Activated CD4-positive, alpha-beta T cell treated with anti-CD3 and anti-CD28 coated beads for 36 hours (primary cell): ENCODE measurements at regions not wholly inside any gene's neighbourhood (a gene's known extent, or its start where the extent isn't known, plus 50 kb on each side); places are given as distances from the start of the nearest gene placed in this dataset.
"Not testable (repeated sequence)": the region's sequence is repeated elsewhere in the genome, so short reads cannot be mapped to it uniquely, and the experiment has no call there.

ENCODE experiments used
- ATAC-seq: fragments of 200-7000 bp; cut with Tn5 transposase; one replicate; pipeline ENCODE4 v1.10.0; 2021; ENCODE audit warnings: mild to moderate bottlenecking, moderate library complexity
- CTCF ChIA-PET: fragments of 350-600 bp; sonication (Branson Sonifier 250); formaldehyde crosslinking; loops from one replicate; lab custom pipeline; 2021; ENCODE audit warnings: antibody characterized with exemption; lab: Charles Lee
- POLR2A ChIA-PET: fragments of 350-600 bp; sonication (Branson Sonifier 250); formaldehyde crosslinking; loops from one replicate; lab custom pipeline; 2021; ENCODE audit warnings: antibody characterized with exemption, inconsistent platforms; lab: Charles Lee
- DNase-seq: peaks from one replicate; pipeline ENCODE4 v3.0.0-alpha.2; 2020
- H3K27ac Mint-ChIP-seq: one replicate; pipeline ENCODE4 v1.8.0; 2021; ENCODE audit warnings: mixed read lengths
- H3K27me3 Mint-ChIP-seq: one replicate; pipeline ENCODE4 v1.8.0; 2021; ENCODE audit warnings: mixed read lengths
- H3K36me3 Mint-ChIP-seq: one replicate; pipeline ENCODE4 v1.8.0; 2021; ENCODE audit warnings: low read depth, mixed read lengths
- H3K4me1 Mint-ChIP-seq: one replicate; pipeline ENCODE4 v1.8.0; 2021; ENCODE audit warnings: mixed read lengths
- H3K4me3 Mint-ChIP-seq: one replicate; pipeline ENCODE4 v1.8.0; 2021; ENCODE audit warnings: mild to moderate bottlenecking, moderate library complexity, mixed read lengths
- H3K9me3 Mint-ChIP-seq: one replicate; pipeline ENCODE4 v1.8.0; 2021; ENCODE audit warnings: low read depth, mixed read lengths
- intact Hi-C, 2 experiments: fragments of 100-400 bp; cut with DNase I in 1 of 2; cut with micrococcal nuclease in 1 of 2; formaldehyde crosslinking; loops; one replicate each; pipeline versions ENCODE4 v1.14.2 to v1.15.1; 2022 to 2024; cut with DNase I, micrococcal nuclease

DNA sequence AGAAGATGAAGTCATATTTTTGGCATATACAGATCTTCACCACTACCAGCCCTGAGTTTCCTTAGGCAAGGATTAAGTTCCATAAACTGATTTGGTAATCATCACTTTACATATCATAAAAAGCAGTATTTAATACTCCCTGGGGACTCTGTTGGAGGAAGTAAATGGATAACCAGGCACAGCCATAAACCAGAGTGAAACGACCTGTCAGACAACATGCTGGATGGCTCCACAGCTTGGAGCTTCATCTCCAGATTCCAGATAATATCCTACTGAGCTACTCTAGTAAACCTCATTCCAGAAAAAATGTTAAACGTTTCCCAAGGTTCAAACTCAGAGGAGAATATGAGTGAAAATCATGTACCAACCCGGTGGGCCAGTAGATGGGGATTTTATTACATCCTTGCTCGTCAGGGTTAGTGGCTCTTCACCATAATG is 109.2 kb downstream of the BASP1 start:
- Mint-ChIP-seq H3K36me3 (no peaks in the 10 kb centered on the region), H3K27ac (no peak overlapping the region), H3K27me3 (no peaks in the 10 kb centered on the region), H3K4me3 (no peak overlapping the region), H3K4me1 (no peaks in the 10 kb centered on the region), H3K9me3 (peaks cover 3% of the 10 kb centered on the region)
- intact Hi-C loops, result no loop called here
- ATAC-seq (no peak), DNase-seq (no peak)
- ChIA-PET POLR2A (no interaction called here), CTCF (no interaction called here)

DNA sequence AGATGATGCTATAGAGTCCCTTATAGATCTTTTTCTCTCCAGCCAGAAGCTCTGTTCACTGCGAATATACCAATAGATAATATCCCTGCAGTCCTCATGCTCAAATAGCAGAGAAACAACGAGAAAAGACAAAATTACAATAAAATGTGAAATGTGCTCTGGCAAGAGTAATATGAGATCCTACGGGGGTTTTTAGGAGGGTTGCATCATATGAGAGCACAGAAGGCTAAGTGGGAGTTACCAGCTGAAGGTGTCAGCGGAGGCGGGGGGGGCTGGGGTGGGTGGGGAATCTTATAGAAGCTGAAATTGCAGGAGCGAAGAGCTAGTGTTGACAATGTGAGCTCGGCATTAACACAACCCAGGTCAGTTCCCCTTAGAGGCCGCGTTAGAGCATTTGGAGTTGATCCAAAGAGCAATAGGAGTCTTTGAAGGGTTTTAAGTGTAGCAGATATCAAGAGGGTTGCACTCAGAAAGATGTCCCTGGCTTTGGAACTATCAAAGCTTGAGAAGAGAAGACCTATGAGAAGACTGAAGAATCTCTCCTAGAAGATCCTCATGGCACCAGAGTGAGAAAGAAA is 109.7 kb downstream of the BASP1 start:
- ChIA-PET POLR2A (no interaction called here), CTCF (no interaction called here)
- Mint-ChIP-seq H3K9me3 (peaks cover 3% of the 10 kb centered on the region), H3K4me3 (no peak overlapping the region), H3K27ac (no peak overlapping the region), H3K4me1 (no peaks in the 10 kb centered on the region), H3K36me3 (no peaks in the 10 kb centered on the region), H3K27me3 (no peaks in the 10 kb centered on the region)
- ATAC-seq, result no peak
- DNase-seq, result no peak
- intact Hi-C loops, result no loop called here

DNA sequence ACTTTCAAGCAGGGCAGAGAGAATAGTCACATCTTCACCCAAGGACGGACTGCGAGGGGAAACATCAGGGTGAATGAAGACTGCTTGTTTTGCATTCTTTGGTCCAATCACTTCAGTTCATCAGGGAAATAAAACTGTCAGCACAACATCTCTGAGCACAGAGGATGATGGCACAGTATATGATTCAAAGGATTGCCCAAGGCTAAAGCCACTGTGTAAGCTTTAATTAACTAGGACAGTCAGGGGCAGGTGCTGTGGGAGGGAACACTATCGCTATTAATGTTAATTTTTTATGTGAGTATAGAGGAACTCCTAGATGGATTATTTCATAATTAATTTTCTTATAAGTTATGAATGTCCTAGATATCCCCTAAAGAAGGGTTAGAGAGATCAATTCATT is 112.1 kb downstream of the BASP1 start:
- Mint-ChIP-seq H3K27me3 (no peaks in the 10 kb centered on the region), H3K4me1 (no peaks in the 10 kb centered on the region), H3K27ac (no peak overlapping the region), H3K9me3 (peaks cover 10% of the 10 kb centered on the region), H3K4me3 (no peak overlapping the region), H3K36me3 (no peaks in the 10 kb centered on the region)
- DNase-seq (no peak), ATAC-seq (no peak)
- CTCF ChIA-PET, result no interaction called here
- POLR2A ChIA-PET, result no interaction called here
- intact Hi-C loops, result no loop called here

DNA sequence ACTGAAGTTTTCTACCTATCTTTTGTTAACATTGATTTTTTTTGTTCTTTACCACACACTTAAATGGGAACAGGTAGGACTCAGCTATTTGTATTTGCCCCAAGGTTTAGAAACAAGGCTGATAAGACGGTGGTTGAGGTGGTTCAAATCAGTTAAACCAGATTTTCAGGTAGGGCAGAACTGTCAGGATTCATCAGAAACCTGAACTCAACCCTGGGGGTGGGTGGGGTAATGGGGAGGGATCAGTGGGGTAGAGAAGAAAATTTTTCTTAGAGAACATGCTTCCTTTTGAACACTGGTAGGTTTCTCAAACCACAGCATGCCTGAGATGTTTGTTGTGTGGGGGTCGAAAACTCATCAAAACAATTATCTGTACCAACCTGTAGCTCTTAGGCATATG is 113.0 kb downstream of the BASP1 start:
- ChIA-PET POLR2A (no interaction called here), CTCF (no interaction called here)
- H3K36me3 Mint-ChIP-seq, result no peaks in the 10 kb centered on the region
- H3K4me1 Mint-ChIP-seq, result no peaks in the 10 kb centered on the region
- ATAC-seq (no peak), DNase-seq (no peak)
- no peak overlapping the region for H3K27ac Mint-ChIP-seq
- intact Hi-C loops, result no loop called here
- H3K4me3 Mint-ChIP-seq, result no peak overlapping the region
- H3K9me3 Mint-ChIP-seq, result peaks cover 10% of the 10 kb centered on the region
- H3K27me3 Mint-ChIP-seq, result no peaks in the 10 kb centered on the region

GRCh38 chr5:17331651-17332050 is 114.2 kb downstream of the BASP1 start:
- POLR2A ChIA-PET, result no interaction called here
- CTCF ChIA-PET, result no interaction called here
- no peak overlapping the region for H3K27ac Mint-ChIP-seq
- no peak for DNase-seq
- no peaks in the 10 kb centered on the region for H3K27me3 Mint-ChIP-seq
- peaks cover 12% of the 10 kb centered on the region for H3K9me3 Mint-ChIP-seq
- ATAC-seq, result no peak
- H3K4me3 Mint-ChIP-seq, result no peak overlapping the region
- H3K36me3 Mint-ChIP-seq, result no peaks in the 10 kb centered on the region
- no peaks in the 10 kb centered on the region for H3K4me1 Mint-ChIP-seq
- intact Hi-C loops, result no loop called here

DNA sequence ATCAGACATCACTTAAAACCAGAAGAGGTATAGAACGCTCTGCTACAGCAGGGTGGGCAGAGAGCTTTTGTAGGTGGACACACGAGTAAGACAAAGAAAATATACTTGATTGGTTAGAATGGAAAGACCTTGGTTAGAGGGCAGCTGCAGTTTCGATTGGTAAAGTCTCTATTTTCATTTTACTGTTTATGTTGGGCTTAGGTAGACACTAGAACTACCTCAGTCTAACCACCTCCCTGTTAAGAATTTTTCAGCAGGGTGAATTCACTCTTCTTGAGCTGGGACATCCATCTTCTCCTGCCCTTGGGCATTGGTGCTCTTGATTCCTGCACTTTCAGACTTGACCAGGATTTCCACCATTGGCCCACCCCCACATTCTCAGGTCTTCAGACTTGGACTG is 116.3 kb downstream of the BASP1 start:
- no peak overlapping the region for H3K27ac Mint-ChIP-seq
- CTCF ChIA-PET, result no interaction called here

DNA sequence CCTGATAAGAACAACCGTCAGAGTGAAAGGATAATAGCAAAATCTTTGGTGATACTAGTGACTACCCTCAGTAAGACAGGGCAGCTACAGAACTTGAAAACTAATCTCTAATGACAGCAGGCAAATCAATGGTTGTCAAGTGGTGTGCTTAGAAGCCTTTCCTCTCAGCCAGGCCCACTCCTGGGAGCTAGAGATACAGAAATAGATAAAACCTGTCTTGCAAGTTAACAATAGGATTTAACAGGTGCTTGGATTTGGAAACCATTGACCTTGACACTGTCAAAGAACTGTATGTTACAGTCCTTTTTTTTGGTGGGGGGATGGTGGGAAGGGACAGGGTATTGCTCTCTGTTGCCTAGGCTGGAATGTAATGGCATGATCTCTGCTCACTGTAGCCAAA is 118.6 kb downstream of the BASP1 start:
- intact Hi-C loops, result no loop called here
- no peaks in the 10 kb centered on the region for H3K4me1 Mint-ChIP-seq
- H3K36me3 Mint-ChIP-seq, result no peaks in the 10 kb centered on the region
- no peak overlapping the region for H3K4me3 Mint-ChIP-seq
- no peak overlapping the region for H3K27ac Mint-ChIP-seq
- H3K27me3 Mint-ChIP-seq, result no peaks in the 10 kb centered on the region
- no peak for ATAC-seq
- ChIA-PET POLR2A (no interaction called here), CTCF (no interaction called here)
- H3K9me3 Mint-ChIP-seq, result peaks cover 16% of the 10 kb centered on the region
- DNase-seq, result no peak

More for the DNA sequence above, 116.3 kb downstream of the BASP1 start:
- H3K27me3 Mint-ChIP-seq, result no peaks in the 10 kb centered on the region
- no peak overlapping the region for H3K4me3 Mint-ChIP-seq
- intact Hi-C loops, result no loop called here
- POLR2A ChIA-PET, result no interaction called here
- H3K4me1 Mint-ChIP-seq, result no peaks in the 10 kb centered on the region
- peaks cover 16% of the 10 kb centered on the region for H3K9me3 Mint-ChIP-seq
- ATAC-seq (no peak), DNase-seq (no peak)
- no peaks in the 10 kb centered on the region for H3K36me3 Mint-ChIP-seq

GRCh38 chr5:17336723-17337122 is 119.3 kb downstream of the BASP1 start:
- DNase-seq, H3K27ac Mint-ChIP-seq, intact Hi-C loops, H3K36me3 Mint-ChIP-seq, CTCF ChIA-PET, ATAC-seq, POLR2A ChIA-PET, H3K4me1 Mint-ChIP-seq, H3K27me3 Mint-ChIP-seq, H3K4me3 Mint-ChIP-seq: not testable (repeated sequence)
- H3K9me3 Mint-ChIP-seq, result peaks cover 16% of the 10 kb centered on the region

DNA sequence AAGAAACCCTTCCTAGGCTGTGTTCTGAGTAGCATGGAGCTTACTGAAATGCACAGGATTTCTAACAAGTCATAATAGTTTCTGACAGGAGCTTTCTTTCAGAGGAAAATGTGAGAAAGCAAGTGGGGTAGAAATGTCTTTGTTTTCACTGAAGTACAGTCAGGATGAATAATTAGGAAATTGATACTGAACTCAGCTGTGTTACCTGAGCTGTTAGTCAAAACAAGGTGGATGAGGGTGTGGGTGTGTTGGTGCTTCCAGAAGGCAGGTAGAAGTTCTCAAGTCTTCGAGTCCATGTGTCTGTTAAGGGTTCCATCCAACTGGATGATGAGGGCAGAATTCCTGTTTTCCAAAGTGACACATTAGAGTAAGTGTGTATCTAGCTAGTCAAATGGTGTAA is 122.4 kb downstream of the BASP1 start:
- Mint-ChIP-seq H3K4me1 (no peaks in the 10 kb centered on the region), H3K9me3 (peaks cover 9% of the 10 kb centered on the region), H3K36me3 (no peaks in the 10 kb centered on the region), H3K27ac (no peak overlapping the region), H3K27me3 (no peaks in the 10 kb centered on the region), H3K4me3 (no peak overlapping the region)
- intact Hi-C loops, result no loop called here
- ChIA-PET POLR2A (no interaction called here), CTCF (no interaction called here)
- ATAC-seq (no peak), DNase-seq (no peak)

DNA sequence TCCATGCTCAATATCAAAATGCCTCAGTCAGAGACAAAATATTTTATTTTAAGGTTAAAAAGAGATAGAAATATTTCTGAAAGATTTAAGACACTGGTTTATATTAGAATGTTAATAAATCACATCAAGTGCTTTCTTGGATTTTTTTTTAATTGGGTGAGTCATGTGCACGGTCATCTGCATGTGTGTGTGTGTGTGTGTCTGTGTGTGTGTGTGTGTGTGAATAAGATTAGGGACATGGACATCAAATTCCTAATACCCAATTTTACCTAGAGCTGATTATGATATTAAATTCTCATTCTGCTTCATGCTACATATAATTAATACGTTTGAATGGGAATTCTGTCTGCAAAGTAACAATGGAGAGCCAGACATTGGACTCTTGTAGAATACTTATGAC is 122.9 kb downstream of the BASP1 start:
- intact Hi-C loops, result no loop called here
- no peak for DNase-seq
- CTCF ChIA-PET, result no interaction called here
- no peak for ATAC-seq
- Mint-ChIP-seq H3K4me3 (no peak overlapping the region), H3K4me1 (no peaks in the 10 kb centered on the region), H3K36me3 (no peaks in the 10 kb centered on the region), H3K9me3 (peaks cover 12% of the 10 kb centered on the region), H3K27ac (no peak overlapping the region), H3K27me3 (no peaks in the 10 kb centered on the region)
- POLR2A ChIA-PET, result no interaction called here

DNA sequence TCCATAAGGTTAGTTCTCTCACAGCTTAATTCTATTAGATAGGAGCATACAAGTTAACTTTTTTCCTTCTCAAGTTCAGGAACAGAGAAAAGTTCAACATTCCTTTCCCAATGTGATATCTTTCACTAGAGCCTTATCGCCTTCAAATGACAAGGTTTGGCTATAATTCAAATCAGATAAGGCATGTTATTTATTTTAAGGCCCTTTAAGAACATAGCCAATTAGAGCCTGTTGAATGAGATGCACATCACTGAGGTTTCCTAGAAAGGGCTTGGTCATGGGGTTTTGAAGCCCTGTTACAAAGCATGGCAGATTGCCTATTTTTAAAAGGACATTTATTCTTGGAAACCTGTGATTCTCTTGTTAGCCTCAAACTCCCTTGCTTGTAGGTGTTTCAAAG is 123.4 kb downstream of the BASP1 start:
- ChIA-PET POLR2A (no interaction called here), CTCF (no interaction called here)
- no peak for DNase-seq
- no peak for ATAC-seq
- H3K4me1 Mint-ChIP-seq, result no peaks in the 10 kb centered on the region
- no peaks in the 10 kb centered on the region for H3K27me3 Mint-ChIP-seq
- no peak overlapping the region for H3K27ac Mint-ChIP-seq
- H3K4me3 Mint-ChIP-seq, result no peak overlapping the region
- intact Hi-C loops, result no loop called here
- no peaks in the 10 kb centered on the region for H3K36me3 Mint-ChIP-seq
- peaks cover 15% of the 10 kb centered on the region for H3K9me3 Mint-ChIP-seq

DNA sequence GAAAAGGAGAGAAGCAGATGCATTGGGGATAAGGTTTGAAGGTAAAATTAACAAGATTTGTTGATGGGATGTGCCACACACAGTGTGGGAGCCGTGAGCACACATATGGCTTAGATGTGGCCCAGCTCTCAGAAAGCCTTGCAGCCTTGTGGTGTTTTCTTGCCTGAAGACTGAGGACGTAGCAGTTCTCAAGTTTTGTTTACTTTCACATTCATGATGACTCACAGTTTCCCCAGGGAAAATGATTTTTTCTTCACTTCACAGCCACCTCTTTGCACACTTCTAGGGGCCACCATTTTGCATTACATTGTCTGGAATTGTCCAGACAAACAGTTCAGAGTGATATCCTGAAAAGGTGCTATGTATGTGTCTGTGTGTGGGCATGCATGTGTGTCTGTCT is 126.2 kb downstream of the BASP1 start:
- Mint-ChIP-seq H3K27me3 (no peaks in the 10 kb centered on the region), H3K36me3 (no peaks in the 10 kb centered on the region), H3K4me3 (no peak overlapping the region), H3K27ac (no peak overlapping the region), H3K9me3 (peaks cover 11% of the 10 kb centered on the region), H3K4me1 (no peaks in the 10 kb centered on the region)
- ATAC-seq, result no peak
- intact Hi-C loops, result no loop called here
- DNase-seq, result no peak
- CTCF ChIA-PET, result interaction anchor here (0.6 kb wide), 1 partner anchor 153 kb away, joined by 4 read pairs; no protein-coding TSS in a partner anchor
- POLR2A ChIA-PET, result no interaction called here

GRCh38 chr5:17346811-17347210 is 129.4 kb downstream of the BASP1 start:
- Mint-ChIP-seq H3K27ac (no peak overlapping the region), H3K27me3 (no peaks in the 10 kb centered on the region), H3K36me3 (no peaks in the 10 kb centered on the region), H3K4me3 (no peak overlapping the region), H3K9me3 (peaks cover 6% of the 10 kb centered on the region), H3K4me1 (no peaks in the 10 kb centered on the region)
- DNase-seq, result no peak
- ATAC-seq, result no peak
- ChIA-PET POLR2A (no interaction called here), CTCF (no interaction called here)
- intact Hi-C loops, result no loop called here
